KG1 (cell line): ENCODE measurements at regions not wholly inside any gene's neighbourhood (a gene's known extent, or its start where the extent isn't known, plus 50 kb on each side); places are given as distances from the start of the nearest gene placed in this dataset.

ENCODE experiments used
- DNase-seq: peaks from one replicate; lab custom pipeline; 2025; lab: John Stamatoyannopoulos, UW

- no peak for DNase-seq
These were observed 144.9 kb downstream of the ZNF326 start for GRCh38 chr1:90139837-90140236.

GRCh38 chr1:90135286-90135685, 140.4 kb downstream of the ZNF326 start:
- DNase-seq = no peak

- no peak for DNase-seq
These were observed 139.5 kb downstream of the ZNF326 start for GRCh38 chr1:90134175-90134955.

- DNase-seq = peak; percentile 20
These were observed 138.2 kb downstream of the ZNF326 start for GRCh38 chr1:90133133-90133532.

GRCh38 chr1:90132306-90132705, 137.4 kb downstream of the ZNF326 start:
- no peak for DNase-seq

- no peak for DNase-seq
These were observed 132.5 kb downstream of the ZNF326 start for GRCh38 chr1:90127288-90127953.

- no peak for DNase-seq
These were observed 131.9 kb downstream of the ZNF326 start for GRCh38 chr1:90126834-90127233.

- DNase-seq = no peak
These were observed 127.9 kb downstream of the ZNF326 start for GRCh38 chr1:90122654-90123340.

- no peak for DNase-seq
These were observed 119.7 kb downstream of the ZNF326 start for GRCh38 chr1:90114521-90115141.

GRCh38 chr1:90107990-90108389, 113.1 kb downstream of the ZNF326 start:
- no peak for DNase-seq

GRCh38 chr1:90106311-90106710, 111.4 kb downstream of the ZNF326 start:
- DNase-seq = no peak

GRCh38 chr1:90104941-90105538, 110.1 kb downstream of the ZNF326 start:
- no peak for DNase-seq

GRCh38 chr1:90100566-90100965, 105.7 kb downstream of the ZNF326 start:
- DNase-seq = no peak

- DNase-seq = no peak
These were observed 97.5 kb downstream of the ZNF326 start for GRCh38 chr1:90092441-90092840.
